ENCODE measurements at regions not wholly inside any gene's neighbourhood (a gene's known extent, or its start where the extent isn't known, plus 50 kb on each side); places are given as distances from the start of the nearest gene placed in this dataset.
"Not testable (repeated sequence)": the region's sequence is repeated elsewhere in the genome, so short reads cannot be mapped to it uniquely, and the experiment has no call there.

- Histone ChIP-seq H3K9me3 (0 out of 2 replicates have a peak, but pooled peaks cover 5% of the 10 kb centered on the region), H3K36me3 (no peaks in the 10 kb centered on the region), H3K4me3 (no peak overlapping the region), H4K20me1 (no peaks in the 10 kb centered on the region), H3K4me2 (no peak overlapping the region), H3K27ac (no peak overlapping the region), H3K4me1 (no peaks in the 10 kb centered on the region), H3K27me3 (no peaks in the 10 kb centered on the region), H3K9ac (no peak overlapping the region)
- no peak for TF ChIP-seq Cebpa-rat (IDR thresholded peaks at IDR 0.05)
These were observed 451.6 kb upstream of the CD180 start for GRCh38 chr5:67648201-67648671.

GRCh38 chr5:67647772-67648171 lies 451.2 kb upstream of the CD180 start:
- no peak overlapping the region for H3K27ac ChIP-seq
- no peaks in the 10 kb centered on the region for H3K4me1 ChIP-seq
- H4K20me1 ChIP-seq, result no peaks in the 10 kb centered on the region
- no peaks in the 10 kb centered on the region for H3K36me3 ChIP-seq
- TF ChIP-seq Cebpa-rat (IDR thresholded peaks at IDR 0.05), result no peak
- H3K4me2 ChIP-seq, result no peak overlapping the region
- no peak overlapping the region for H3K9ac ChIP-seq
- H3K4me3 ChIP-seq, result no peak overlapping the region
- H3K9me3 ChIP-seq, result 0 out of 2 replicates have a peak, but pooled peaks cover 5% of the 10 kb centered on the region
- H3K27me3 ChIP-seq, result no peaks in the 10 kb centered on the region

- no peaks in the 10 kb centered on the region for H3K36me3 ChIP-seq
- peaks cover 10% of the 10 kb centered on the region for H3K4me1 ChIP-seq
- H3K4me2 ChIP-seq, result no peak overlapping the region
- H4K20me1 ChIP-seq, result no peaks in the 10 kb centered on the region
- H3K27ac ChIP-seq, result no peak overlapping the region
- H3K27me3 ChIP-seq, result no peaks in the 10 kb centered on the region
- 0 out of 2 replicates have a peak, but pooled peaks cover 5% of the 10 kb centered on the region for H3K9me3 ChIP-seq
- H3K9ac ChIP-seq, result no peak overlapping the region
- no peak overlapping the region for H3K4me3 ChIP-seq
- TF ChIP-seq Cebpa-rat (IDR thresholded peaks at IDR 0.05), result no peak
These were observed 447.8 kb upstream of the CD180 start for GRCh38 chr5:67644221-67644920.

- TF ChIP-seq Cebpa-rat (IDR thresholded peaks at IDR 0.05), result no peak
- H3K27me3 ChIP-seq, result no peaks in the 10 kb centered on the region
- no peak overlapping the region for H3K9ac ChIP-seq
- no peak overlapping the region for H3K4me3 ChIP-seq
- no peaks in the 10 kb centered on the region for H3K36me3 ChIP-seq
- no peak overlapping the region for H3K4me2 ChIP-seq
- H3K9me3 ChIP-seq, result 0 out of 2 replicates have a peak, but pooled peaks cover 5% of the 10 kb centered on the region
- no peak overlapping the region for H3K27ac ChIP-seq
- peaks cover 15% of the 10 kb centered on the region for H3K4me1 ChIP-seq
- H4K20me1 ChIP-seq, result no peaks in the 10 kb centered on the region
These were observed 446.9 kb upstream of the CD180 start for GRCh38 chr5:67643536-67643935.

- Histone ChIP-seq H3K9ac (no peak overlapping the region), H4K20me1 (no peaks in the 10 kb centered on the region), H3K36me3 (no peaks in the 10 kb centered on the region), H3K4me1 (peaks cover 15% of the 10 kb centered on the region), H3K27me3 (no peaks in the 10 kb centered on the region), H3K4me2 (peak overlapping the region; percentile 47), H3K27ac (peak overlapping the region; percentile 4; the same call in 1 of the 2 replicates), H3K4me3 (no peak overlapping the region), H3K9me3 (0 out of 2 replicates have a peak, but pooled peaks cover 5% of the 10 kb centered on the region)
- TF ChIP-seq Cebpa-rat (IDR thresholded peaks at IDR 0.05), result no peak
These were observed 443.4 kb upstream of the CD180 start for GRCh38 chr5:67639976-67640375.

- H3K4me3 ChIP-seq, result no peak overlapping the region
- peak overlapping the region; percentile 4; the same call in 1 of the 2 replicates for H3K27ac ChIP-seq
- TF ChIP-seq Cebpa-rat (IDR thresholded peaks at IDR 0.05), result no peak
- peaks cover 6% of the 10 kb centered on the region for H3K9me3 ChIP-seq
- H3K27me3 ChIP-seq, result no peaks in the 10 kb centered on the region
- no peaks in the 10 kb centered on the region for H3K36me3 ChIP-seq
- H3K4me2 ChIP-seq, result peak overlapping the region; percentile 47
- H4K20me1 ChIP-seq, result no peaks in the 10 kb centered on the region
- peaks cover 15% of the 10 kb centered on the region for H3K4me1 ChIP-seq
- H3K9ac ChIP-seq, result no peak overlapping the region
These were observed 442.7 kb upstream of the CD180 start for GRCh38 chr5:67639313-67639712.

- Histone ChIP-seq H3K4me1 (peaks cover 15% of the 10 kb centered on the region), H3K4me2 (no peak overlapping the region), H3K36me3 (no peaks in the 10 kb centered on the region), H4K20me1 (no peaks in the 10 kb centered on the region), H3K27me3 (no peaks in the 10 kb centered on the region), H3K9ac (no peak overlapping the region), H3K4me3 (no peak overlapping the region), H3K27ac (no peak overlapping the region), H3K9me3 (peaks cover 8% of the 10 kb centered on the region)
- no peak for TF ChIP-seq Cebpa-rat (IDR thresholded peaks at IDR 0.05)
These were observed 440.4 kb upstream of the CD180 start for GRCh38 chr5:67636850-67637524.

GRCh38 chr5:67636091-67636490 lies 439.5 kb upstream of the CD180 start:
- Histone ChIP-seq H3K4me2 (no peak overlapping the region), H4K20me1 (no peaks in the 10 kb centered on the region), H3K27me3 (no peaks in the 10 kb centered on the region), H3K4me3 (no peak overlapping the region), H3K36me3 (no peaks in the 10 kb centered on the region), H3K9ac (no peak overlapping the region), H3K4me1 (peaks cover 15% of the 10 kb centered on the region), H3K27ac (no peak overlapping the region), H3K9me3 (peaks cover 8% of the 10 kb centered on the region)
- no peak for TF ChIP-seq Cebpa-rat (IDR thresholded peaks at IDR 0.05)

- H3K4me2 ChIP-seq, H3K9ac ChIP-seq, H3K9me3 ChIP-seq, H3K4me3 ChIP-seq, H3K36me3 ChIP-seq, H3K27me3 ChIP-seq, H3K27ac ChIP-seq, H4K20me1 ChIP-seq, H3K4me1 ChIP-seq: not testable (repeated sequence)
These were observed 430.5 kb upstream of the CD180 start for GRCh38 chr5:67627079-67627478.

- no peaks in the 10 kb centered on the region for H3K36me3 ChIP-seq
- H3K4me1 ChIP-seq, result no peaks in the 10 kb centered on the region
- H3K9ac ChIP-seq, result no peak overlapping the region
- no peaks in the 10 kb centered on the region for H3K9me3 ChIP-seq
- H4K20me1 ChIP-seq, result no peaks in the 10 kb centered on the region
- no peak overlapping the region for H3K4me3 ChIP-seq
- H3K4me2 ChIP-seq, result no peak overlapping the region
- H3K27ac ChIP-seq, result no peak overlapping the region
- TF ChIP-seq Cebpa-rat (IDR thresholded peaks at IDR 0.05), result no peak
- no peaks in the 10 kb centered on the region for H3K27me3 ChIP-seq
These were observed 426.5 kb upstream of the CD180 start for GRCh38 chr5:67623078-67623477.

Measured in BLaER1 (cell line).